GM18520 (cell line): ENCODE measurements at regions not wholly inside any gene's neighbourhood (a gene's known extent, or its start where the extent isn't known, plus 50 kb on each side); places are given as distances from the start of the nearest gene placed in this dataset.
"Not testable (repeated sequence)": the region's sequence is repeated elsewhere in the genome, so short reads cannot be mapped to it uniquely, and the experiment has no call there.

ENCODE experiments used
- ATAC-seq: cut with Tn5 transposase; IDR thresholded peaks from one replicate; pipeline ENCODE4 v1.9.1; 2021; ENCODE audit not compliant: unreplicated experiment

GRCh38 chr3:104920512-104920911 is 446.2 kb upstream of the ALCAM start:
- ATAC-seq = no peak

- ATAC-seq = no peak
Observed at GRCh38 chr3:104933972-104934371, 432.7 kb upstream of the ALCAM start.

- ATAC-seq = no peak
Observed at GRCh38 chr3:104935613-104936012, 431.1 kb upstream of the ALCAM start.

- ATAC-seq = no peak
Observed at GRCh38 chr3:104939196-104939595, 427.5 kb upstream of the ALCAM start.

GRCh38 chr3:104941785-104942184 is 424.9 kb upstream of the ALCAM start:
- ATAC-seq = no peak

- ATAC-seq = no peak
Observed at GRCh38 chr3:104943974-104944373, 422.7 kb upstream of the ALCAM start.

- no peak for ATAC-seq
Observed at GRCh38 chr3:104947943-104948342, 418.8 kb upstream of the ALCAM start.

- ATAC-seq = not testable (repeated sequence)
Observed at GRCh38 chr3:104949810-104950209, 416.9 kb upstream of the ALCAM start.

- ATAC-seq = no peak
Observed at GRCh38 chr3:104951426-104951825, 415.3 kb upstream of the ALCAM start.

- no peak for ATAC-seq
Observed at GRCh38 chr3:104952146-104952972, 414.4 kb upstream of the ALCAM start.

GRCh38 chr3:104956620-104957345 is 409.9 kb upstream of the ALCAM start:
- no peak for ATAC-seq

GRCh38 chr3:104960579-104960978 is 406.1 kb upstream of the ALCAM start:
- ATAC-seq = no peak

- no peak for ATAC-seq
Observed at GRCh38 chr3:104961851-104962250, 404.9 kb upstream of the ALCAM start.

- no peak for ATAC-seq
Observed at GRCh38 chr3:104974316-104974715, 392.4 kb upstream of the ALCAM start.

GRCh38 chr3:104977719-104978118 is 389.0 kb upstream of the ALCAM start:
- no peak for ATAC-seq

GRCh38 chr3:104982130-104982529 is 384.6 kb upstream of the ALCAM start:
- ATAC-seq = no peak

GRCh38 chr3:104987859-104988258 is 378.9 kb upstream of the ALCAM start:
- ATAC-seq = no peak

GRCh38 chr3:104988496-104988895 is 378.2 kb upstream of the ALCAM start:
- ATAC-seq = no peak

GRCh38 chr3:104989878-104990277 is 376.8 kb upstream of the ALCAM start:
- ATAC-seq = no peak

GRCh38 chr3:104990758-104991157 is 376.0 kb upstream of the ALCAM start:
- no peak for ATAC-seq

GRCh38 chr3:104992676-104993075 is 374.0 kb upstream of the ALCAM start:
- no peak for ATAC-seq

GRCh38 chr3:105006164-105006563 is 360.5 kb upstream of the ALCAM start:
- ATAC-seq = no peak
